GM18520 (cell line): ENCODE measurements at regions not wholly inside any gene's neighbourhood (a gene's known extent, or its start where the extent isn't known, plus 50 kb on each side); places are given as distances from the start of the nearest gene placed in this dataset.
"Not testable (repeated sequence)": the region's sequence is repeated elsewhere in the genome, so short reads cannot be mapped to it uniquely, and the experiment has no call there.

Experiments used
- ATAC-seq: cut with Tn5 transposase; IDR thresholded peaks from one replicate; pipeline ENCODE4 v1.9.1; 2021; ENCODE audit not compliant: unreplicated experiment

DNA sequence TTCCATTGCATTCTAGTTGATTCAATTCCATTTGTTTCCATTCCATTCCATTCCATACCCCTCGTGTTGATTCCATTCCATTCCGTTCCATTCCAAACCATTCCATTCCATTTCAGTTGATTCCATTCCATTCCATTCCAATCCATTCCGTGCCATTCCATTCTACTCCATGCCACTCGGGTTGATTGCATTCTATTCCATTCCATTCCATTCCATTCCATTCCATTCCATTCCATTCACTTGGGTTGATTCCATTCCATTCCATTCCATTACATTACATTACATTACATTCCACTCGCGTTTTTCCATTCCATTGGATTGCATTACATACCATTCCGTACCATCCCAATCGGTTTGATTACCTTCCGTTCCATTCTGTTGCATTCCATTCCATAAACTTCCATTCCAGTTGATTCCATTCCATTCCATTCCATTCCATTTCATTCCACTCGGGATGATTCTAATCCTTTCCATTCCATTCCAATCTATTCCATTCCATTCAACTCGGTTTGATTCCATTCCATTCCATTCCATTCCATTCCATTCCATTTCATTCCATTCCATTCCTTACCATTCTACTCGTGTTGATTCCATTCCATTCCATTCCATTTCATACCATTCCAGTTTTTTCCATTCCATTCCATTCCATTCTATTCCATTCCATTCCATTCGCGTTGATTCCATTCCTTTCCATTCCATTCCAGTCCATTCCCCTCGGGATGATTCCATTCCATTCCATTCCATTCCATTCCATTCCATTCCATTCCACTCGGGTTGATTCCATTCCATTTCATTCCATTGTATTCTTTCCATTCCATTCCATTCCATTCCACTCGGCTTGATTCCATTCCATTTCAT is 1140.4 kb downstream of the RPIA start:
- no peak for ATAC-seq

DNA sequence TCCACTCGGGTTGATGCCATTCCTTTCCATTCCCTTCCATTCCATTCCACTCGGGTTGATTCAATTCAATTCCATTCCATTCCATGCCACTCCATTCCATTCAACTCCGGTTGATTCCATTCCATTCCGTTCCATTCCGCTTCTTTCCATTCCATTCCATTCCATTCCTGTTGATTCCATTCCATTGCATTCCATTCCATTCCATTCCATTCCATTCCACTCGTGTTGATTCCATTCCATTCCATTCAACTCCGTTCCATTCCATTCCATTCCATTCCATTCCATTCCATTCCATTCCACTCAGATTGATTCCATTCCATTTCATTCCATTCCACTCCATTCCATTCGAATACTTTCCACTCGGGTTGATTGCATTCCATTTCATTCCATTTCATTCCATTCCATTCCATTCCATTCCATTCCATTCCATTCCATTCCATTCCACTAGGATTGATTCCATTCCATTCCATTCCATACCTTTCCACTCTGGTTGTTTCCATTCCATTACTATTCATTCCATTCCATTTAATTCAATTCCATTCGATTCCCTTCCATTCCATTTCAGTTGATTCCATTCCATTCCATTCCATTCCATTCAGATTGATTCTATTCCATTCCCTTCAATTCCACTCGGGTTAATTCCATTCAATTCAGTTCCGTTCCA is 1141.8 kb downstream of the RPIA start:
- peak; percentile 38 for ATAC-seq

DNA sequence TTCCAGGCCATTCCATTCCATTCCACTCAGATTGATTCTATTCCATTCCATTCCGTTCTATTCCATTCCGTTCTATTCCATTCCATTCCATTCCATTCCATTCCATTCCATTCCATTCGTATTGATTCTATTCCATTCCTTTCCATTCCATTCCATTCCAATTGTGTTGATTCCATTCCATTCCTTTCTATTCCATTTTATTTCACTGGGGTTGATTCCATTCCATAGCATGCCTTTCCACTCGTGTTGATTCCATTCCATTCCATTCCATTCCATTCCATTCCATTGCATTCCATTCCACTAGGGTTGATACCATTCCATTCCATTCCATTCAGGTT is 1142.3 kb downstream of the RPIA start:
- ATAC-seq, result no peak

DNA sequence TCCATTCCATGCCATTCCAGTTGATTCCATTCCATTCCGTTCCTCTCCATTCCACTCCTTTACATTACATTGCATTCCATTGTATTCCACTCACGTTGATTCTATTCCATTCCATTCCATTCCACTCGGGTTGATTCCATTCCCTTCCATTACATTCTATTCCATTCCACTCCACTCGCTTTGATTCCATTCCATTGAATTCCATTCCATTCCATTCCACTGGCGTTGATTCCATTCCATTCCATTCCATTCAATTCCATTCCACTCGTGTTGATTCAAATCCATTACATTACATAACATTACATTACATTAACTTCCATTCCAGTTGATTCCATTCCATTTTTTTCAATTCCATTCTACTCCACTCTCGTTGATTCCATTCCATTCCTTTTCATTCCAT is 1142.8 kb downstream of the RPIA start:
- no peak for ATAC-seq

DNA sequence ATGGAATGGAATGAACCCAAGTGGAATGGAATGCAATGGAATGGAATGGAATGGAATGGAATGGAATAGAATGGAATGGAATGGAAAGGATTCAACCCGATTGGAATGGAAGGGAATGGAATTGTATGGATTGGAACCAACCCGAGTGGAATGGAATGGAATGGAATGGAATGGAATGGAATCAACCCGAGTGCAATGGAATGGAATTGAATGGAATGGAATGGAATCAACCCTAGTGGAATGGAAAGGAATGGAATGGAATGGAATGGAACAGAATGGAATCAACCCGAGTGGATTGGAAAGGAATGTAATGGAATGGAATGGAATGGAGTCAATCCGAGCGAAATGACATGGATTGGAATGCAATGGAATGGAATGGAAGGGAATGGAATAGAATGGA is 1144.9 kb downstream of the RPIA start:
- peak; percentile 24 for ATAC-seq

DNA sequence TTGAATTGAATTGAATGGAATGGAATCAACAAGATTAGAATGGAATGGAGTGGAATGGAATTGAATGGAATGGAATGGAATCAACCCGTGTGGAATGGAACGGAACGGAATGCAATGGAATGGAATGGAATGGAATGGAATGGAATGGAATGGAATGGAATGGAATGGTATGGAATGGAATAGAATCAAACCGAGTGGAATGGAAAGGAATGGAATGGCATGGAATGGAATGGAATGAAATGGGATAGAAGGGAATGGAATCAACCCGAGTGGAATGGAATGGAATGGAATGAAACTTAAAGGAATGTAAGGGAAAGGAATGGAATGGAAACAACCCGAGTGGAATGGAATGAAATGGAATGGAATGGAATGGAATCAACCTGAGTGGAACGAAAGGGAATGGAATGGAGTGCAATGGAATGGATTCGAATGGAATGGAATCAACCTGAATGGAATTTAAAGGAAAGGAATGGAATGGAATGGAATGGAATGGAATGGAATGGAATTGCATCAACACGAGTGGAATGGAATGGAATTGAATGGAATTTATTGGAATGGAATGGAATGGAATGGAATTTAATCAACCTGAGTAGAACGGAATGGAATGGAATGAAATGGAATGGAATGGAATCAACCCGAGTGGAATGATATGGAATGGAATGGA is 1146.6 kb downstream of the RPIA start:
- ATAC-seq, result no peak

DNA sequence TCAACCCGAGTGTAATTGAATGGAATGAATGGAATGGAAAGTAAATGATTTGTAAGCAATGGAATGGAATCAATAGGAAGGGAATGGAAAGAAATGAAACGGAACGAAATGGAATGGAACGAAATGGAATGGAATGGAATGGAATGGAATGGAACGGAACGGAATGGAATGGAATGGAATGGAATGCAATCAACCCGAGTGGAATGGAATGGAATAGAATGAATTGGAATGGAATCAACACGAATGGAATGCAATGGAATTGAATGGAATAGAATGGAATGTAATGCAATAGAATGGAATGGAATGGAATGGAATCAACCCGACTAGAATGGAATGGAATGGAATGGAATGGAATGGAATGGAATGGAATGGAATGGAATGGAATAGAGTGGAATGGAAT is 1148.7 kb downstream of the RPIA start:
- ATAC-seq, result peak; percentile 25

DNA sequence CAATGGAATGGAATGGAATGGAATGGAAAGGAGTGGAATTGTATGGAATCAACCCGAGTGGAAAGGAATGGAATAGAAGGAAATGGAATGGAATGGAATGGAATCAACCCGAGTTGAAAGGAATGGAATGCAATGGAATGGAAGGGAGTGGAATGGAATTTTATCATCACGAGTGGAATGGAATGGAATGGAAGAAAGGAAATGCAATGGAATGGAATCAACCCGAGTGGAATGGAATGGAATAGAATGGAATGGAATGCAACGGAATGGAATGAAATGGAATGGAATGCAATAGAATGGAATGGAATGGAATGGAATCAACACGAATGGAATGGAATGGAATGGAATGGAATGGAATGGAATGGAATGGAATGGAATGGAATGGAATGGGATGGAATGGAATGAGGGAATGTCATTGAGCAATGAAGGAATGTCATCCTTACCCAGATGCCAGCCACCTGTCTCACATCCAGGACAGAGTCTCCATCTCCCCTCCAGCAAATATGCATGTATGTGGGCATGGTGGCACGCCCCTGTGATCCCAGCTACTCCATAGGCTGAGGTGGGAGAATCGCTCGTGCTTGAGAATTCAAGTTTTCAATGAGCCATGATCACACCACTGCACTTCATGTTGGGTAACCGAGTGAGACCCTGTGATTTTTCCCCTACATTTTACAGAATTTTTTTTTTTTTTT is 1149.5 kb downstream of the RPIA start:
- ATAC-seq, result peak; percentile 27

DNA sequence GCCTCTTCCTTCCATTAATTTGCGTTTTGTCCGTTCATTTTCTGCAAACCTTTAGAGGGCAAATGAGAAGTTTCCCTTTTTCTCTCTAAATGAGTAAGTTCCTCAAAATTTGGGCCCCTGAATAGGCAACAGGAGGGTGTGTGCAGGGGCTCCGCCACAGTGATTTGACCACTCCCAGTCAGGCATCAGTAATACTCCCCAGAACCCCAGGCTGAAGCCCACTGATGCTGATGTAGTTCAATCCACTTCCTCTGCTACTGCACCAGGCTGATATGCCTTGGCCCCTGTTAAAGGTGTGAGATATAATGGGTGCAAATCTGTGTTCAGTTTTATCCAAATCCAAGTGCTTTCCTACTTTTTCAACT is 1150.0 kb downstream of the RPIA start:
- no peak for ATAC-seq

DNA sequence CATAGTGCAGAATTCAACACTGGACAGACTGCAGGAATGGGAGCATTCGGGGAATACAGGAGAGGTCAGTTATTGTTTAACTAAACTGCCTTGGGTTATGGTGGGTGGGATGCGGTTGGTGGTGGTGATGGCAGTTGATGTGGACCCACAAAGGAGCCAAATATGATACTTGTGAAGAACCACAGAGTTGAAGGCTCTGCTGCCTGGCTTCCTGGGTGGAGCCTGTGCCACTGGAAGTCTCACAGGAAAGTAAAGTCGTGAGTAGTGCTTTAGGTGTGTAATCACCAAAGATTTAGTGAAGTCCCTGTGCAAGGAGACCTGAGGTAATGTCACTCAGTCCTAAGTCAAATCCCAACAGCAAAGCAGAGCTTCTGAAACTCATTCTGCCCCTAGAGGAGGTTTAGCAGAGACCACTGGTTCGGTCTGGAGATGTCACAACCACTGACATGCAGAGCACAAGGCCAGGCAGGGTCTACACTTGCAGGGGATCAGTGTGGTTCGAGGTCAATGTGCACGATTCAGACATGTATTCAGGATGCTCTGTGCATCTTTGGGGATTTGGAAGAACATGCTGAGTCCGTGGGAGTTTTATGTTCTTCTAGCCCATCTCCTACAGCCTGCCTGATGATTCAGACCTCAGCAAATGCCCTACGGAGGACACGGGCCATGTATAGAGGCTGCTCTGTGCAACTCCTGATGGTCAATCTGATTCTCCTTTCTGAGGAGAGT is 1150.9 kb downstream of the RPIA start:
- ATAC-seq, result no peak

DNA sequence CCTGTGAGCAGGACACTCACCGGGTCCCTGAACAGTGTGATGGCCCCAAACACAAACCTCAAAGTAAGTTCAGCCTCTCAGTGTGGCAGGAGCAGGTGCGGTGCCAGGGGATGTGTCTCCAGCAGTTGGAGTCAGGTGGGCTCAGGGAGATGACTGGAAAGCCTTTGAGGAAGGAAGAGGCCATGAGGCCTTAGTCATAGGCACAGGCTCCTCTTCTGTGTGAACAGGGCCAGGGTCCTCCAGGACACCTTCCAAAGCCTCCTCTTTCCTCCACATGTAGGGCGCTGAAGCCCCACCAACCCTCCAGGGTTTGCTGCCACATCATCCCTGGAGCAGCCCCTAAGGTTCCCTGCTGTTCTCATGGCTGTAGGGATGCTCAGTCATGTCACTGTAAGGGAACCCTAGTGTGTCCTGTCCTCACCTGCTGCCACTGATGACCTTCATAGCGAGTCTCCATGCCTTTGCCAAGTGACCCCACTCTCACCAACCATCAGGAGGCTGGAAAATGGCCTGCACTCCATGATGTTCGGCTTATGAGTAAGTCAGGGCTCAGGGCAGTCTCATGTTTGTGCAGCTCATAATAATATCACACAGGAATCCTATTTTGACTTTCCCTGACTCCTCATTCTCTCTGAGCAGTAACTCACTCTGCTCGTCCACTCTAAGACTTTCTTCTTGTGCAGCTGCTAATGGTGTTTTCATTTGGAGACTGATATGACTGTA is 1152.9 kb downstream of the RPIA start:
- ATAC-seq, result no peak

DNA sequence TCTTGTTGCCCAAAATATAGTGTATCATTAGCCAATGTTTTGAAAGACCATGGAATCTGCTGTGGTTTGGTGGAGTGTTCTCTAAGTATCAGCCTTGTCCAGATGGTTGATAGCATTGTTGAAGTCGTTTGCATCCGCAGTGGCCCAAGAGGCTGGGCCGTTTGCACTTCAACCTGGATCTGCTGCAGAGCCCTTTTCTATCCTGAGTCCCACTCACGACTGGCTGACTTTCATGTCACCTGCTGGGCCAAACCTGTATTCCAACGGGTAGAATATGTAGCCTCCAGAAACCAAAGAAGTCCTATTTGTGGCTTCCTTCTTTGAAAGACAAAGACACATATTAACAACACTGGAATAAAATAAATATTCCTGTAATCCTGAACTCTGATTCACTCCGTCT is 1154.1 kb downstream of the RPIA start:
- ATAC-seq, result no peak

DNA sequence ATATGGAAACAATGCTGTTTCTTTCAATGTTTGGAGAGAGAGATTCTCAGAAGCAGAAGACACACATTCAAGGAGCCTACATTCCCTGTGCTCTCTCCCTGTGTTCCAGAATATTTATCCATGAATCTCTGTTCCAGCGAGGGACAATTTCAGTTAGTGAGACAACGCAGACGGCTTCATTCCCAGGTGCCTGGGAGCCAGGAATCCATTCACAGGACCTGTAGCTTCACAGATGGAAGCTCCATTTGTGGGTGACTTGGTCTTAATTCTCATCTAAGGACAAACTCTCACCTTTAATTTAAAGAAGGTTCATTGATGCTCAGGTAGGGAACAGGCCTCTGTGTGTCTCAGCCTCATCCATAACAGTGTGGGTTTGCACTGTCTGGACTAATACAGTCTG is 1156.6 kb downstream of the RPIA start:
- no peak for ATAC-seq

DNA sequence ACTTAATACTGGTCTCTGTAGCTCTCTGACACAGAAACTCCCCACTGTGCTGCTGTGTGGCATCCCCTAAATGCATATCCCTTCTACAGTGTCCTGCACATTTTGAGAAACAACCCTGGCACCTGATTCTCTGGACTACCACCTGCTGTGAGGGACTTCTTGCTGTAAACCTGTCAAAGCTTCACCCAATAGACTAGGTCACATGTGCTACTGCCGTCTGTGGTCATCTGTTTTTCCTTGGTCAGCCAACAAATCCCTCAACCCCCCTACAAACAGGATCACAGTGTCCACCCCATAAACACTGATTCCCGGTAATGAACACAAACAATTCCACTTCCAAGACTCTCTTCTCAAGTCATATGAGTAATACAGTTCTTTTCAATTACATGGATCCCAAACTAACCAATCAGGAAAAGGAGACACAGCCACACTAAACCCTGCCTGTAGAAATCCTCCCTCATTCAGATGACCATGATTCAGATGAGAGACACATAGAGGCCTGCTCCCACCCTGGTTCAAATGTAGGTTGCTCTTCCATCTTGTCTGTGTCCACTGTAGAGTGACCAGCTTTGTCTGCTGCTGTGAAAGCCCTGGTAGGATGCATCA is 1157.4 kb downstream of the RPIA start:
- ATAC-seq, result no peak

DNA sequence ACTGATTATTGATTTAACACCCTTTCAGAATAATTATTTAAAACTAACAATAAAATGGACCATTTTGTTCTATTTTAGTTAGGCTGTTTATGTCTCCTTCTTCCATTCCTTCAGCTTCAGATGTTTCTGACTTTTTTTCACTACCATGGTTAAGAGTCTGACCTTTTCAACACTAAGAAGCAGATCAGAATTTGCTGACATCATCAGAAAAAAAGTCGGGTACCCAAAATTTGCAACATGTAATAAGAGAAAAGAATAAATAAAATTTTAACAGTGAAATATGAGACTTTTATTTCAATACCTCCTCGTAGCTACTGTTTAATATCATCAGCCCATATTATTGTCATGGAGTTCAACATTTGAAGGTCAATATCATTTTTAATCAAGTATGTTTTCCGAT is 1158.3 kb downstream of the RPIA start:
- ATAC-seq, result no peak

DNA sequence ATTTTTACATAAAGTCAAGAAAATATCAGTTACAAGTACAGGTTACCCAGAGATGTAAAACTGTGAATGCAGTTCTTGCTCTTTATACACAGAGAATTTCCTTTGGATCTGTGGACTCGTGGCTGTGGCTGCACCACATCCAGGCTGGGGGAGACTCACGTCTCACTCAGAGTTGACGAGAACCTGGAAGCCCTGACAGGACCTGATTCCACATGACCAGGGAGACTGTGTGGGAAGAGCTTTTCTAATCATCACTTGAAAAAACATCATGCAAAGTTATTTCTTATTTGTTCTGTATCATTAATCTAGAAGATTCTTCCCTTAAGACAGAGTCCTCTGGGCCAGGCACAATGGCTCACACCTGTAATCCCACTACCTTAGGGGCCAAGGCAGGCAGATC is 1159.0 kb downstream of the RPIA start:
- ATAC-seq, result no peak

DNA sequence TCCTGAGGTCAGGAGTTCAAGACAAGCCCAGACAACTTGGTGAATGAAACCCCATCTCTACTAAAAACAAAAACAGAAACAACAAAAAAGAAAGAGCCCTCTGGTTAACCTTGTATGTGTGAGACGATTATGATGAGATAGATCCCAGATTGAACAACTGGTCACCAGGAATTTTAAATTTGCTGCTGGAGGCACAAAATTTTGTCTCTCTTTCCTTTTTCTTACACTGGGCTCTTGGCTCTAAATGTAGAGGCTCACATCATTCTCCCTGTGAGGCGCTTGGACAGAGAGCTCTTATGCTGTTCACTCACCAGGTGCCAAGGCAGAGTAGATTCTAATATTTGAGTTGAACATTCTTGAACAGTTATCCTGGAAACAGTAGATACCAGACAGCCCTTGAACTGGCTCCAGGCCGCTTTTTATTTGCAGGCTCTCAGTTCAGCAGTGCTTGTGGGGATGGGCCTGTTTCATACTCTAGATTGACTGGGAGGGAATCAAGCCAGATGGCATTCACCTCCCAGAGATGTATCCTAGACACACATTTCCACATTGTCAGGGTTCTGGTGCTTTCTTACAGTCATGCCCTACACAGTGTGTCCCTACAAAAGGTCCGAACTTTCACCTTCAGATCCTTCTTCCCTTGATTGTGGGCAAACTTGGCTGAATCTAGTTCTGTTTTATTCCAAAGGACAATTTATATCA is 1159.6 kb downstream of the RPIA start:
- ATAC-seq, result no peak

DNA sequence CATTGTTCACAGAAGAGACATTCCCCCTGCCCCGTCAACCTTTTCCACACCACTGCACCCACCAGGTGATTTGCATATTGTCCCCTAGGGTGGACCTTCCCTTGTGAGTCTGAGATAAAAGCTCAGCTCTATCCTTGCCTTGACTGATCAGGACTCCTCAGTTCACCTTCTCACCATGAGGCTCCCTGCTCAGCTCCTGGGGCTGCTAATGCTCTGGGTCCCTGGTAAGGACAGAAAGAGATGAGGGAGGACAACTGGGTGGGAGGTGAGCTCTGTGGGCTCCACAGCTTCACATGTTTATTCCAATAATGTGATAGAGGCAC is 1160.1 kb downstream of the RPIA start:
- no peak for ATAC-seq

DNA sequence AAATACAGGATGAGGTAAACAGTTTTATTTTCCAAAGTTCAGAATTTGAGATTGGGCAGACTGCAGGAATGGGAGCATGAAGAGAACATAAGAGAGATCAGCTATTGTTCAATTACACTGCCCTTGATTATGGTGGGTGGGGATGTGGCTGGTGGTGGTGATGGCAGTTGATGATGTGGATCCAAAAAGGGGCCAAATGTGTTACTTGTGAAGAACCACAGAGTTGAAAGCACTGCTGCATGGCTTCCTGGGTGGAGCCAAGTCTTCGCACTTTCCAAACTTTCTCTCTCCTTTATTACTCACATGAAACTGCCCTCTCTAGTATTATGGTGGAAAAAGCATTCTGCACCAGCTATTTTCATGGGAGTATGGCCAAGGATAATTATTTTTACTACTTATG is 1162.0 kb downstream of the RPIA start:
- not testable (repeated sequence) for ATAC-seq
